ENCODE measurements at regions not wholly inside any gene's neighbourhood (a gene's known extent, or its start where the extent isn't known, plus 50 kb on each side); places are given as distances from the start of the nearest gene placed in this dataset.

- TF ChIP-seq POLR2A (IDR thresholded peaks at IDR 0.05) (no peak), CTCF (IDR thresholded peaks at IDR 0.05) (no peak)
These were observed 148.8 kb downstream of the HRH4 start for GRCh38 chr18:24609254-24609653.

All from testis (tissue), 2 donors.